H1 (cell line): ENCODE measurements at regions not wholly inside any gene's neighbourhood (a gene's known extent, or its start where the extent isn't known, plus 50 kb on each side); places are given as distances from the start of the nearest gene placed in this dataset.

Experiments
- CHD2 ChIP-seq: IDR thresholded peaks from 2 replicates; pipeline ENCODE4 v1.6.1; 2012; ENCODE audit warnings: low read length, improper control_type of control experiment
- CTBP2 ChIP-seq: IDR thresholded peaks from 2 replicates; pipeline ENCODE4 v1.7.0; 2011; ENCODE audit warnings: borderline replicate concordance, mild to moderate bottlenecking, moderate library complexity, mixed read lengths, low read length; ENCODE audit not compliant: insufficient read depth, insufficient read length
- EZH2 ChIP-seq: fragments of 200-600 bp; sonication (generic); IDR thresholded peaks from 2 replicates; pipeline ENCODE4 v1.7.1; 2012; ENCODE audit warnings: low read depth, mild to moderate bottlenecking, moderate library complexity, low read length, inconsistent platforms; ENCODE audit not compliant: severe bottlenecking
- JUN ChIP-seq: IDR thresholded peaks from 2 replicates; pipeline ENCODE4 v1.6.1; 2011; ENCODE audit warnings: low read depth, mild to moderate bottlenecking, improper control_type of control experiment, low read length
- KDM1A ChIP-seq: fragments of 200-600, 300-600 bp; sonication (generic); IDR thresholded peaks from 2 replicates; pipeline ENCODE4 v1.7.1; 2016; ENCODE audit warnings: mild to moderate bottlenecking, low read length, borderline replicate concordance
- MAFK ChIP-seq: IDR thresholded peaks from 2 replicates; pipeline ENCODE4 v1.6.1; 2012; ENCODE audit warnings: low read depth, mild to moderate bottlenecking, improper control_type of control experiment, low read length
- POLR2AphosphoS5 ChIP-seq: IDR thresholded peaks from 2 replicates; pipeline ENCODE4 v1.6.1; 2011; ENCODE audit warnings: low read depth, low read length
- SP2 ChIP-seq: IDR thresholded peaks from 2 replicates; pipeline ENCODE4 v1.6.1; 2012; ENCODE audit warnings: mild to moderate bottlenecking, low read length, inconsistent platforms
- SP4 ChIP-seq: IDR thresholded peaks from 2 replicates; pipeline ENCODE4 v1.6.1; 2012; ENCODE audit warnings: low read length, inconsistent platforms
- TF ChIP-seq, protein P1 (sequence below), 3 experiments: IDR thresholded peaks; 1 replicate in 2 of 3; 2 replicates in 1 of 3; pipeline versions ENCODE4 v1.5.1 to v1.6.1; 2011; ENCODE audit warnings: low read length in 3 of 3, mild to moderate bottlenecking in 3 of 3, inconsistent platforms in 2 of 3, low read depth in 1 of 3, moderate library complexity in 1 of 3; ENCODE audit not compliant: insufficient read depth in 1 of 3; ENCODE audit errors: control extremely low read depth in 1 of 3

DNA sequence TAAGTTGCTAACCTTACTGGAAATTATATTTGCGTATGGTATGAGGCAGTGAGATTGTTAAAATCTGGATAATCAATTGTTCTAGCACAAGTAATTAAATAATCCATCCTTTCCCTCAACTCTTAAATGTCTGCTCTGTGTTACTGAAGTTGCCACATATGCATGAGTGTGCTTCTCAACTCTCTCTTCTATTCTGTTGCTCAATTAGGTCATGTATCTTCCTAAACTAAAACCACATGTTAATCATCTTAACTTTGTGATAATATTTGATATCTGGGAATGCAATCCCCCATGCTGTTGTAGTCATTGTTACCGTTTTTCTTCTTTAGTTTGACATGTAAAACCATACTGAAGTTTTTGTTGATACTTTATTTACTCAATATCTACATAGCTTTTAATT is 63.5 kb upstream of the STMND1 start:
- TF ChIP-seq JUN (no peak), CTBP2 (no peak), EZH2 (no peak), SP2 (no peak), SP4 (no peak), MAFK (no peak), POLR2AphosphoS5 (no peak), KDM1A (no peak), CHD2 (no peak)
- TF ChIP-seq, protein P1, sequence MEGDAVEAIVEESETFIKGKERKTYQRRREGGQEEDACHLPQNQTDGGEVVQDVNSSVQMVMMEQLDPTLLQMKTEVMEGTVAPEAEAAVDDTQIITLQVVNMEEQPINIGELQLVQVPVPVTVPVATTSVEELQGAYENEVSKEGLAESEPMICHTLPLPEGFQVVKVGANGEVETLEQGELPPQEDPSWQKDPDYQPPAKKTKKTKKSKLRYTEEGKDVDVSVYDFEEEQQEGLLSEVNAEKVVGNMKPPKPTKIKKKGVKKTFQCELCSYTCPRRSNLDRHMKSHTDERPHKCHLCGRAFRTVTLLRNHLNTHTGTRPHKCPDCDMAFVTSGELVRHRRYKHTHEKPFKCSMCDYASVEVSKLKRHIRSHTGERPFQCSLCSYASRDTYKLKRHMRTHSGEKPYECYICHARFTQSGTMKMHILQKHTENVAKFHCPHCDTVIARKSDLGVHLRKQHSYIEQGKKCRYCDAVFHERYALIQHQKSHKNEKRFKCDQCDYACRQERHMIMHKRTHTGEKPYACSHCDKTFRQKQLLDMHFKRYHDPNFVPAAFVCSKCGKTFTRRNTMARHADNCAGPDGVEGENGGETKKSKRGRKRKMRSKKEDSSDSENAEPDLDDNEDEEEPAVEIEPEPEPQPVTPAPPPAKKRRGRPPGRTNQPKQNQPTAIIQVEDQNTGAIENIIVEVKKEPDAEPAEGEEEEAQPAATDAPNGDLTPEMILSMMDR (IDR thresholded peaks at IDR 0.05; ENCODE audit: control extremely low read depth in 1 of 3, insufficient read depth in 1 of 3, low read depth in 1 of 3, low read length in 3 of 3) = no peak
